Fibroblast of the aortic adventitia (primary cell): ENCODE measurements at regions not wholly inside any gene's neighbourhood (a gene's known extent, or its start where the extent isn't known, plus 50 kb on each side); places are given as distances from the start of the nearest gene placed in this dataset.
A peak's percentile ranks its signal among the peaks of the same experiment; 100 is the strongest.

ENCODE experiments used
- DNase-seq: peaks from one replicate; pipeline ENCODE4 v3.0.0-alpha.2; 2010; ENCODE audit warnings: low read depth
- H3K4me3 ChIP-seq: 2 replicates; pipeline ENCODE4 v1.5.1; 2011; ENCODE audit warnings: low read depth, mild to moderate bottlenecking, control low read depth, low read length, moderate library complexity
- TF ChIP-seq, protein P1 (sequence below): IDR thresholded peaks from 2 replicates; pipeline ENCODE4 v1.5.1; 2011; ENCODE audit warnings: mild to moderate bottlenecking, low read length, control low read depth, inconsistent platforms; ENCODE audit not compliant: insufficient read depth

DNA sequence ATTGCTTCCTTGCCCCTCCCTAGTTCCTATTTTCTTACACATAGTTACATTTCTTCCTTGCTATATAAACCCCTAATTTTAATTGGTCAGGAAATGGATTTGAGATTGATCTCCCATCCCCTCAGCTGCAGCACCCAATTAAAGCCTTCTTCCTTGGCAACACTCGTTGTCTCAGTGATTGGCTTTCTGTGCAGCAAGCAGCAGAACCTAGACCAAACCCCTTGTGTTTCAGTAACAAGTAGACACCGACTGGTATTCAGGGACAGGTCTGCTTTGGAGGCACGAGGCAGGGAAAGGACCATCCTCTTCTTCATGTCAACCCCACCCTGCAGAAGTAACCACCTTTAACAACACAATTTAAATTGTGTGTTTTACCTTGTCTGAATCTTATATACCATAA, 152.6 kb downstream of the RPAP3 start:
- no peak for DNase-seq
- H3K4me3 ChIP-seq, result no peak overlapping the region
- TF ChIP-seq, protein P1, sequence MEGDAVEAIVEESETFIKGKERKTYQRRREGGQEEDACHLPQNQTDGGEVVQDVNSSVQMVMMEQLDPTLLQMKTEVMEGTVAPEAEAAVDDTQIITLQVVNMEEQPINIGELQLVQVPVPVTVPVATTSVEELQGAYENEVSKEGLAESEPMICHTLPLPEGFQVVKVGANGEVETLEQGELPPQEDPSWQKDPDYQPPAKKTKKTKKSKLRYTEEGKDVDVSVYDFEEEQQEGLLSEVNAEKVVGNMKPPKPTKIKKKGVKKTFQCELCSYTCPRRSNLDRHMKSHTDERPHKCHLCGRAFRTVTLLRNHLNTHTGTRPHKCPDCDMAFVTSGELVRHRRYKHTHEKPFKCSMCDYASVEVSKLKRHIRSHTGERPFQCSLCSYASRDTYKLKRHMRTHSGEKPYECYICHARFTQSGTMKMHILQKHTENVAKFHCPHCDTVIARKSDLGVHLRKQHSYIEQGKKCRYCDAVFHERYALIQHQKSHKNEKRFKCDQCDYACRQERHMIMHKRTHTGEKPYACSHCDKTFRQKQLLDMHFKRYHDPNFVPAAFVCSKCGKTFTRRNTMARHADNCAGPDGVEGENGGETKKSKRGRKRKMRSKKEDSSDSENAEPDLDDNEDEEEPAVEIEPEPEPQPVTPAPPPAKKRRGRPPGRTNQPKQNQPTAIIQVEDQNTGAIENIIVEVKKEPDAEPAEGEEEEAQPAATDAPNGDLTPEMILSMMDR, result no peak

DNA sequence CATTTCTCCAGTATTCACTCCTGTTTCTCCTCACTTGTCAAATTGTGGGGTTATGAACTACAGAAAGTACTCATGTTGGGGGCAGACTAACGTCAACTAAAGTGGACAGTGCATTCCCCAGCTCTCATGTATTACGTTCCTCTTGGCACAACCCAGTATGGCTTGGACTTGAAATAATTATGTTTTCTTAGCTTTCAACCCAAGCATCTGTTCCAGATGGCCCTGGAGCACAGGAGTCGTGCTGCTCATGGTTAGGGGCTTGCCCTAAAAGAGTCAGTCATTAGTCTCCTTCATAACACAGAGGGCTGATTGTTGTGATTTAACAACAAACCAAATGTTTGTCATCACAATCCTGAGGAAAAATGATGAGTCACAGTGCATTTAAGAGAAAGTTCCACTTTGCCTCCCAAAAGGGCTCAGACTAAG, 154.4 kb downstream of the RPAP3 start:
- TF ChIP-seq, protein P1, result no peak
- peak; percentile 77 for DNase-seq
- no peak overlapping the region for H3K4me3 ChIP-seq

DNA sequence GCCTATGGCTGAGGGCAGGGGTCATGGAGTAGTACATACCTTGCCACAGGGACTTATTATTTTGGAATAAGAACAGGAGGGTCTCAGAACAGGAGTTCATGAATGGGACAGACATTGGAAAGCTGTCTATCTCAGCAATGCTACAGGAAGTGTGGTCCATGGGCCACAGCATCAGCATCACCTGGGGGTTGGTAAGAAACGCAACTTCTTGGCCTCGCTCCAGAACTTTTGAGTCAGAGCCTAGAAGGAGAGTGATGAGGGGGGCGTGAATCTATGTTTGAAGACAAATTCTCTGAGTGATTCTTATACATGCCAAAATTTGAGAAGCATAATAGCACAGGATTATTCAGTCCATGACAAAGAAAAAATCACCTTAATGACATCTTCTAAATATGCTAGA, 156.6 kb downstream of the RPAP3 start:
- DNase-seq, result no peak
- TF ChIP-seq, protein P1, result no peak
- H3K4me3 ChIP-seq, result no peak overlapping the region

DNA sequence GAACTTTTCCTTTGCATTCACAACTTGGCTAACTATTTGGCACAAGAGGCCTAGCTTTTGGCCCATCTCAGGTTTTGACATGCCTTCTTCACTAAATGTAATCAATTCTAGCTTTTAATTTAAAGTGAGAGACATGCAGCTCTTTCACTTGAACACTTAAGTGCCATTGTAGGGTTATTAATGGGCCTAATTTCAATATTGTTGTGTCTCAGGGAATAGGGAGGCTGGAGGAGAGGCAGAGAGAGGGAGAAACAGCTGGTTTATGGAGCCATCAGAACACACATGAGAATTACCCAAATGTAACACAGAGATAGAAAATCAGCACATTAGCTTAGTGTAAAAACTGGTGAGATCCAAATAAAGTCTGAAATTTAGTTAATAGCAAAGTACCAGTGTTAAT, 157.4 kb downstream of the RPAP3 start:
- DNase-seq, result no peak
- TF ChIP-seq, protein P1, result no peak
- no peak overlapping the region for H3K4me3 ChIP-seq

DNA sequence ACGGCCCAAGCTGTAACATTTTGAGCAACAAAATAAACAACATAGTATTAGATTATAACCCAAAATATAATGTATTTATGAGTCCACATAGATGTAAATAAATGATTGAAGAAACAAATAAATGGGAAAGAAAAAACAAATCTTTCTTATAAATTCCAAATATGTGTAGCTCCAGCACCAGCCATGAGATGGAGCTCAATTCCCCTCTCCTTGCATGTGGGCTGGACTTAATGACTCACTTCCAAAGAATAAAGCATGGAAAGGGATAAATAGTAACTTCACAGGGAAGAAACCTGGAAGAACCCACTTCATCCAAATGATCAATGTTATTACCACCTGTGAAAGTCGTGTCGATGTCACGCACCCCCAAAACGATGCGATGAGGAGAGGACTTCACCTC, 158.8 kb downstream of the RPAP3 start:
- TF ChIP-seq, protein P1, result peak; percentile 66
- DNase-seq, result peak; percentile 72
- H3K4me3 ChIP-seq, result no peak overlapping the region

DNA sequence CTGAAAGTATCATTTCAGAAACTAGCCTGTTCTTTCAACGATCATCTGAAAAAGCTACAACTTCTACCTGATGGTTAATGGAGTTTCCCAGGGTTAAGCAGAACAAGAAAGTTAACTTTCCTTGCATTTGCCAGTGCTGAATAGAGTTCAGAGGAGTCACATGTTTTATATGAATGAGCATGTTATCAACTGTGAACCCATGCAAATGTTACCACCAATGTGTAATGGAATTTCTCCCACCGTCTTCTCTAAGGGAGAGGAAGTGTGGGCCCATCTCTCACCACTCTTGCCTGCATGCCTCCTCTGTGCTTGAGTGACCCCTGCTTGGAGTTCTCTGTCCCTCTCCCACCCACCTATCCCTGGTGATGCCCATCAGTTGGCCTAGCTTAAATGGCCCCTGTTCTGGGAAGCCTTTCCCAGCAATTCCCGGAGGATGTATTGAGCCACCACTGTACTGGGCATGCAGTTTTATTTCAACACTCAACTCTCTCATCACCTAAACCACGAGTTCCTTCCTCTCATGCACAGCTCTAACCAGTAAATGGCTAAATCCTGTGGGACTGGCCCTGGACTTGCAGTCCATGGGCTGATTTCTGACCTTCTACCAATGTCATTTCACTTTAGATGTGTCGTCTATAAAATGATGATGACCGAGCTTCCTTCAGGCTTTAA, 159.8 kb downstream of the RPAP3 start:
- no peak for DNase-seq
- TF ChIP-seq, protein P1, result no peak
- H3K4me3 ChIP-seq, result no peak overlapping the region

DNA sequence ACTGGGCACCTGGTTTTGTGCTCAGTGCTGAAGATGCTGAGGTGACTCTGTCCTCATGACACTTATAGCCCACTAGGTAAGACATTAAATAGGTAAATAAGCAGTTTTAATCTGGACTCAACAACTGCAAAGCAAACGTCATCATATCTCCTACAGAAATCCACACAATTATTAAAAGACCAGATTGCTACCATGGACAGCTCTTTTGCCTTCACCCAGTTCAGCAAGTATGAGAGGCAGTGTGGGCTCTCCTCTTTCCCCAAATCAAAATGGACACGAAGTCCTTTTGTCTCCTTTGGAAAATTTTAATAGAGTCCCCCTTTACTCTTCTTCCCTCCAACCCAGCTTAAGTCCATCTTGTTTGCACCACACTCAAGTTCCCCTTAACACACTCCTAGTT, 171.1 kb downstream of the RPAP3 start:
- no peak overlapping the region for H3K4me3 ChIP-seq
- DNase-seq, result peak; percentile 50
- TF ChIP-seq, protein P1, result no peak
